ENCODE measurements at regions not wholly inside any gene's neighbourhood (a gene's known extent, or its start where the extent isn't known, plus 50 kb on each side); places are given as distances from the start of the nearest gene placed in this dataset.

- H3K4me3 Mint-ChIP-seq = no peak overlapping the region
- DNase-seq = no peak
- no peaks in the 10 kb centered on the region for H3K36me3 Mint-ChIP-seq (ENCODE audit: low read depth)
- peaks cover 1% of the 10 kb centered on the region for H3K9me3 Mint-ChIP-seq
- H3K4me1 Mint-ChIP-seq = peaks cover 6% of the 10 kb centered on the region
- no peak for TF ChIP-seq CTCF (IDR thresholded peaks at IDR 0.05)
- peaks cover 6% of the 10 kb centered on the region for H3K27me3 Mint-ChIP-seq (ENCODE audit: low read depth, poor library complexity)
- no peak overlapping the region for H3K27ac Mint-ChIP-seq
Measured at GRCh38 chrX:42151808-42152207, 228.5 kb upstream of the CASK start.

GRCh38 chrX:42149765-42150164, 226.4 kb upstream of the CASK start:
- no peaks in the 10 kb centered on the region for H3K9me3 Mint-ChIP-seq
- no peak for TF ChIP-seq CTCF (IDR thresholded peaks at IDR 0.05)
- no peak for DNase-seq
- H3K4me1 Mint-ChIP-seq = peaks cover 7% of the 10 kb centered on the region
- H3K27ac Mint-ChIP-seq = no peak overlapping the region
- no peak overlapping the region for H3K4me3 Mint-ChIP-seq
- H3K27me3 Mint-ChIP-seq (ENCODE audit: low read depth, poor library complexity) = peaks cover 6% of the 10 kb centered on the region
- no peaks in the 10 kb centered on the region for H3K36me3 Mint-ChIP-seq (ENCODE audit: low read depth)

GRCh38 chrX:42149281-42149680, 225.9 kb upstream of the CASK start:
- no peak overlapping the region for H3K27ac Mint-ChIP-seq
- H3K9me3 Mint-ChIP-seq = no peaks in the 10 kb centered on the region
- DNase-seq = no peak
- H3K27me3 Mint-ChIP-seq (ENCODE audit: low read depth, poor library complexity) = peaks cover 6% of the 10 kb centered on the region
- no peaks in the 10 kb centered on the region for H3K36me3 Mint-ChIP-seq (ENCODE audit: low read depth)
- TF ChIP-seq CTCF (IDR thresholded peaks at IDR 0.05) = no peak
- H3K4me1 Mint-ChIP-seq = peaks cover 12% of the 10 kb centered on the region
- no peak overlapping the region for H3K4me3 Mint-ChIP-seq

- H3K4me1 Mint-ChIP-seq = peaks cover 27% of the 10 kb centered on the region
- H3K4me3 Mint-ChIP-seq = no peak overlapping the region
- peak overlapping the region; percentile 93 for H3K27ac Mint-ChIP-seq
- no peak for TF ChIP-seq CTCF (IDR thresholded peaks at IDR 0.05)
- H3K9me3 Mint-ChIP-seq = peaks cover 42% of the 10 kb centered on the region
- peaks cover 13% of the 10 kb centered on the region for H3K36me3 Mint-ChIP-seq (ENCODE audit: low read depth)
- peaks cover 3% of the 10 kb centered on the region for H3K27me3 Mint-ChIP-seq (ENCODE audit: low read depth, poor library complexity)
- peak; percentile 22 for DNase-seq
Measured at GRCh38 chrX:42143866-42144592, 220.7 kb upstream of the CASK start.

- no peak overlapping the region for H3K4me3 Mint-ChIP-seq
- H3K27ac Mint-ChIP-seq = no peak overlapping the region
- peaks cover 27% of the 10 kb centered on the region for H3K4me1 Mint-ChIP-seq
- no peaks in the 10 kb centered on the region for H3K27me3 Mint-ChIP-seq (ENCODE audit: low read depth, poor library complexity)
- H3K36me3 Mint-ChIP-seq (ENCODE audit: low read depth) = peaks cover 20% of the 10 kb centered on the region
- DNase-seq = no peak
- peaks cover 75% of the 10 kb centered on the region for H3K9me3 Mint-ChIP-seq
- TF ChIP-seq CTCF (IDR thresholded peaks at IDR 0.05) = no peak
Measured at GRCh38 chrX:42140320-42140719, 217.0 kb upstream of the CASK start.

- Mint-ChIP-seq H3K27me3 (ENCODE audit: low read depth, poor library complexity) (no peaks in the 10 kb centered on the region), H3K4me1 (no peaks in the 10 kb centered on the region), H3K27ac (no peak overlapping the region), H3K4me3 (no peak overlapping the region), H3K9me3 (peaks cover 56% of the 10 kb centered on the region), H3K36me3 (ENCODE audit: low read depth) (peaks cover 16% of the 10 kb centered on the region)
- DNase-seq = no peak
- no peak for TF ChIP-seq CTCF (IDR thresholded peaks at IDR 0.05)
Measured at GRCh38 chrX:42135583-42136228, 212.4 kb upstream of the CASK start.
